Motor neuron (in vitro differentiated cells): ENCODE measurements at regions not wholly inside any gene's neighbourhood (a gene's known extent, or its start where the extent isn't known, plus 50 kb on each side); places are given as distances from the start of the nearest gene placed in this dataset.
A peak's percentile ranks its signal among the peaks of the same experiment; 100 is the strongest.

Experiments
- ATAC-seq, 8 experiments: fragments of 200-7000 bp; cut with Tn5 transposase; replicated peaks in 6 of 8; 2 replicates each; pipeline ENCODE4 v1.8.0; 2021; ENCODE audit warnings: mild to moderate bottlenecking in 8 of 8, moderate library complexity in 8 of 8
- H3K27ac ChIP-seq, 2 donors: fragments of 250-450 bp; sonication (Bioruptor Pico); 2 replicates each; pipeline ENCODE4 v1.9.0; 2021; ENCODE audit warnings: antibody characterized with exemption in 2 of 2, mild to moderate bottlenecking in 2 of 2, moderate library complexity in 1 of 2
- H3K4me1 ChIP-seq, 2 donors: fragments of 250-450 bp; sonication (Bioruptor Pico); replicated peaks in 1 of 2; 2 replicates each; pipeline ENCODE4 v1.6.1; 2021; ENCODE audit warnings: antibody characterized with exemption in 2 of 2, mild to moderate bottlenecking in 2 of 2, moderate library complexity in 1 of 2
- H3K4me3 ChIP-seq, 5 donors: fragments of 250-450 bp; sonication (Bioruptor Pico); 2 replicates each; pipeline ENCODE4 v1.9.0; 2021; ENCODE audit warnings: antibody characterized with exemption in 5 of 5, mild to moderate bottlenecking in 5 of 5, moderate library complexity in 4 of 5
- WGBS, 10 experiments: fragments of 450-650 bp; shearing (Covaris generic); methylation state at CpG; one replicate each; pipeline ENCODE4 v1.0.0; 2022; 5-methylcytosine and 5-hydroxymethylcytosine counted together
- in situ Hi-C, 9 experiments: fragments of 400-800 bp; cut with MboI; loops; one replicate each; pipeline ENCODE4 v1.15.0; 2021; ENCODE audit warnings: low sequenced_read_pairs in 9 of 9, low pct_unique_long_range_greater_than_20kb in 2 of 9; ENCODE audit not compliant: unreplicated experiment in 9 of 9

- H3K27ac ChIP-seq = no peak overlapping the region
- peaks cover 14 to 15% of the 10 kb centered on the region in 2 donors for H3K4me1 ChIP-seq
- WGBS, 10 experiments = 14 to 93% (median 75%) methylated on average over 1 to 4 of the region's 4 CpGs; no CpG with 5 or more reads in 4 of the 10 experiments
- in situ Hi-C loops = no loop called here
- no peak overlapping the region for H3K4me3 ChIP-seq
- no peak for ATAC-seq
Observed at GRCh38 chr10:78196396-78196795, 162.7 kb downstream of the RPS24 start.

DNA sequence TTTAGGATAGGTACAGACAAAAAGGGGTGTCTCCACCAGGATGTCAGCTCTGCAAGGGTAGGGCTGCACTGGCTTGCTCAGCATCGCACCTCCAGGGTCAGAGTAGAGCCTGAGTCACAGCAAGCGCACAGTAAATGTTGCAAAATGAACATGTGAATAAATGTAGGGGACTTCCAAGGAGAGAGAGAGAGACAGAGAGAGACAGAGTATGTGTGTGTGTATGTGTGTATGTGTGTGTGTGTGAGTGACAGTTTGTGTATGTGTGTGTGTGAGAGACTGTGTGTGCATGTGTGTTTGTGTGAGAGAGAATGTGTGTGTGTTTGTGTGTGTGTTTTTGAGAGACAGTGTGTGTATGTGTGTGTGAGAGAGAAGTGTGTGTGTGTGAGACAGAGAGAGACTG, 163.3 kb downstream of the RPS24 start:
- 0 to 100% (median 84%) methylated on average over 1 to 2 of the region's 2 CpGs; no CpG with 5 or more reads in 3 of the 10 experiments for WGBS, 10 experiments
- ATAC-seq = peak; percentile 28 to 96 (median 46)
- H3K4me1 ChIP-seq = peaks cover 14 to 15% of the 10 kb centered on the region in 2 donors
- in situ Hi-C loops = no loop called here
- no peak overlapping the region for H3K27ac ChIP-seq
- no peak overlapping the region for H3K4me3 ChIP-seq

- Histone ChIP-seq H3K4me1 (peaks cover 15 to 17% of the 10 kb centered on the region in 2 donors), H3K27ac (no peak overlapping the region), H3K4me3 (no peak overlapping the region)
- peak in 1 of 8 experiments; percentile 11 for ATAC-seq
- in situ Hi-C loops = no loop called here
- WGBS, 10 experiments = 14 to 88% (median 71%) methylated on average over 1 to 2 of the region's 2 CpGs
Observed at GRCh38 chr10:78197628-78198272, 164.1 kb downstream of the RPS24 start.

GRCh38 chr10:78199005-78199725, 165.5 kb downstream of the RPS24 start:
- in situ Hi-C loops = no loop called here

GRCh38 chr10:78199759-78200158, 166.1 kb downstream of the RPS24 start:
- Histone ChIP-seq H3K27ac (no peak overlapping the region), H3K4me3 (no peak overlapping the region), H3K4me1 (peaks cover 17 to 19% of the 10 kb centered on the region in 2 donors)
- in situ Hi-C loops = loop anchor here in 1 of 9 experiments (25.0 kb wide), 1 partner anchor 988 kb away; no protein-coding TSS in a partner anchor
- 50 to 87% (median 66%) methylated on average over 1 to 2 of the region's 2 CpGs; no CpG with 5 or more reads in 6 of the 10 experiments for WGBS, 10 experiments
- ATAC-seq = no peak

More at GRCh38 chr10:78199005-78199725, 165.5 kb downstream of the RPS24 start:
- WGBS, 10 experiments = 26 to 95% (median 74%) methylated on average over 3 to 10 of the region's 11 CpGs; no CpG with 5 or more reads in 1 of the 10 experiments
- Histone ChIP-seq H3K4me3 (no peak overlapping the region), H3K27ac (no peak overlapping the region), H3K4me1 (peaks cover 15 to 17% of the 10 kb centered on the region in 2 donors)
- peak in 6 of 8 experiments; percentile 17 to 74 (median 56) for ATAC-seq

GRCh38 chr10:78200686-78201085, 167.0 kb downstream of the RPS24 start:
- no peak overlapping the region for H3K27ac ChIP-seq
- H3K4me1 ChIP-seq = peaks cover 13 to 14% of the 10 kb centered on the region in 2 donors
- no peak overlapping the region for H3K4me3 ChIP-seq
- no peak for ATAC-seq
- in situ Hi-C loops = loop anchor here in 1 of 9 experiments (25.0 kb wide), 1 partner anchor 987 kb away; no protein-coding TSS in a partner anchor
- 40 to 100% (median 97%) methylated on average over 1 to 3 of the region's 3 CpGs; no CpG with 5 or more reads in 6 of the 10 experiments for WGBS, 10 experiments

DNA sequence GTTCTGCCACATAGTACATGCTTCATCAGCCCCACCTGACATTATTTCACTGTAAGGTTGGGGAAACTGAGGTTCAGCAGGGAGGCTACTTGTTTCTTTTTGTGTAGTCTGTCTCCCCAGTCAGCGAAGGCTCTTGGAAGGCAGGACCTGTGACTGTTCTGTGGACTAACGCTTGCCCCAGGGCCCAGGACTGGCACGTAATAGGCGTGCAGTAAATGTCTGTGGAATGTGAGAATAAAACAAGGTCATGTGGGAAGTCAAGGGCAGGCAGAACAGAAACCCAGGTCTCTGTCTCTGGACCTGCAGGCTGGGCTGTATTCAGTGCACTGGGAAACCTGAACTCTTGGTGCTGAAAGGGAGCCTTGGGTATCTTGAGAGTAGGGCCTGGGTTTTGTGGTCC, 168.7 kb downstream of the RPS24 start:
- H3K4me1 ChIP-seq = peaks cover 14 to 17% of the 10 kb centered on the region in 2 donors
- 33 to 100% (median 90%) methylated on average over 1 to 3 of the region's 4 CpGs; no CpG with 5 or more reads in 3 of the 10 experiments for WGBS, 10 experiments
- no peak overlapping the region for H3K4me3 ChIP-seq
- no peak overlapping the region for H3K27ac ChIP-seq
- no peak for ATAC-seq
- in situ Hi-C loops = loop anchor here in 1 of 9 experiments (25.0 kb wide), 1 partner anchor 985 kb away; no protein-coding TSS in a partner anchor

GRCh38 chr10:78203915-78204818, 170.5 kb downstream of the RPS24 start:
- H3K4me1 ChIP-seq = peaks cover 7 to 25% of the 10 kb centered on the region in 2 donors
- no peak overlapping the region for H3K4me3 ChIP-seq
- in situ Hi-C loops = loop anchor here in 1 of 9 experiments (25.0 kb wide), 1 partner anchor 983 kb away; no protein-coding TSS in a partner anchor
- ATAC-seq = peak in 7 of 8 experiments; percentile 21 to 91 (median 75)
- no peak overlapping the region for H3K27ac ChIP-seq
- 33 to 100% (median 60%) methylated on average over 1 to 6 of the region's 9 CpGs; no CpG with 5 or more reads in 3 of the 10 experiments for WGBS, 10 experiments

DNA sequence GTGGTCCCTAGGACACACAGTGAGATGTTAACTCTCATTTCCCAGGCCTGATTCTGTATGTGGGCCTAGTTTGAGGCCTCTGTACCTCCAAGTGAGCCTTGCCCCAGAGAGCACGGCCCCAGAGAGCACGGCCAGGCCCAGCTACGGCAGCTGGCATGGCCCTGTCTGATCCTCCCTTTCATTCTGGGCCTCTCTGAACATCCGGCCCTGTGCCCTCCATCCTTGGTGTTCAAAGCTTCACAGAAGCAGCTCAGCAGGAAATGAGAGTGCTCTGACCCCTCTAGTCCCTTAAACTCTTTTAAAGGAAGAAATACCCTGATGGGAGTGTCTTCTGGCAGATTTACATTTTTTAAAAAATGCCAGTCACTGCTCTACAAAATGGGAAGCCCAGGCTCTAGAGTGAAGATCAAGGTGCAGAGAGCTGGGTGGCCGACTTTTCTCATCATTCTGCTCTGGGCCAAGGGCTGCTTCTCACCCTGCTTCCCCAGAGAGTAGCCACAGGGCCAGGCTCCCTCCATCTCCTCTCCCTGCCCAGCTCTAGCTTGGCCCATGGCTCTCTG, 171.9 kb downstream of the RPS24 start:
- H3K4me1 ChIP-seq = peaks cover 4 to 31% of the 10 kb centered on the region in 2 donors
- 60 to 100% (median 84%) methylated on average over 1 to 4 of the region's 5 CpGs; no CpG with 5 or more reads in 5 of the 10 experiments for WGBS, 10 experiments
- H3K4me3 ChIP-seq = no peak overlapping the region
- ATAC-seq = no peak
- H3K27ac ChIP-seq = no peak overlapping the region
- in situ Hi-C loops = loop anchor here in 1 of 9 experiments (25.0 kb wide), 1 partner anchor 982 kb away; no protein-coding TSS in a partner anchor

DNA sequence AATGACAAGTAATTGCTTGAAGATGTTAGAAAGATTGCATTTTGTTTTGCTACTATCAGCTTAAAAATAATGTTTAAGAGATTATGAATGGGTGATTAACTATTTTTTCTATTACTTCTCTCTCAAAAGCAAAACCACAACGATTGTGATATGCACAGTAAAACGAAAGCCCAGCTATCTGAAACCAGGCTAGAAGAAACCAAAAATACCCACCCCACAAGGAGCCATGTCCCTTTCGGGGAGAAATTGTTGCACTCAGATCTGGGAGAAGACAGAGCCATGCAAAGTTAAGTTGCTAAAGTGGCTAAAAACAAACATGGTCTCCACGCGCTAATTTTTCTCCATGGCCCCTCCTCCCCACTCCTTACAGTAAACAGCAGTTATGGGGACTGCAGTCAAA, 173.6 kb downstream of the RPS24 start:
- H3K4me3 ChIP-seq = no peak overlapping the region
- no peak for ATAC-seq
- H3K4me1 ChIP-seq = peaks cover 11 to 36% of the 10 kb centered on the region in 2 donors
- 10 to 90% (median 71%) methylated on average over 2 to 5 of the region's 5 CpGs for WGBS, 10 experiments
- in situ Hi-C loops = loop anchor here in 1 of 9 experiments (25.0 kb wide), 1 partner anchor 980 kb away; no protein-coding TSS in a partner anchor
- no peak overlapping the region for H3K27ac ChIP-seq

- Histone ChIP-seq H3K4me1 (peaks cover 11 to 36% of the 10 kb centered on the region in 2 donors), H3K27ac (no peak overlapping the region), H3K4me3 (no peak overlapping the region)
- 0 to 77% (median 40%) methylated on average over 1 to 4 of the region's 4 CpGs; no CpG with 5 or more reads in 3 of the 10 experiments for WGBS, 10 experiments
- in situ Hi-C loops = loop anchor here in 1 of 9 experiments (25.0 kb wide), 1 partner anchor 980 kb away; no protein-coding TSS in a partner anchor
- no peak for ATAC-seq
Observed at GRCh38 chr10:78207776-78208175, 174.1 kb downstream of the RPS24 start.

DNA sequence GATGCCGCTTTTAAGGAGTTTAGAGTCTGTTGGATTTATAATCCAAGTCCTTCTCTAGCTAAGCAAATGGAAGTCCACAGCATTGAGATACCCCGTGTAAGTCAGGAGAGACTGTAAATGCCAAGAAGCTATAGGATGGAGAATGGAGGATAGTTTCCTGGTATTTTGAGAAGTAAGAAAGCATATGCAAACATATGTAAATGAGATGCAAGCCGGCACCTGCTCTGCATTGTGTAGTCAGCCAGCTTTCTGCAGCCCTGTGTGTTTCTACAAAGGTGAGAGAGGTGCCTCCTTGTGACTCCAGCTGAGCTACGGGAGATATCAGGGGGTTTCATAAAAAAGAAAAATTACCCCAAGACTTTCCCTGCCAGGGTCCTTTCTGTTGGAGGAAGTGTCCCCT, 176.3 kb downstream of the RPS24 start:
- peaks cover 7 to 37% of the 10 kb centered on the region in 2 donors for H3K4me1 ChIP-seq
- ATAC-seq = peak in 1 of 8 experiments; percentile 60
- H3K27ac ChIP-seq = no peak overlapping the region
- in situ Hi-C loops = loop anchor here in 1 of 9 experiments (25.0 kb wide), 1 partner anchor 977 kb away; no protein-coding TSS in a partner anchor
- 58 to 100% (median 68%) methylated on average over 1 to 3 of the region's 4 CpGs; no CpG with 5 or more reads in 2 of the 10 experiments for WGBS, 10 experiments
- H3K4me3 ChIP-seq = no peak overlapping the region
